Urothelium cell line (cell line): ENCODE measurements at regions not wholly inside any gene's neighbourhood (a gene's known extent, or its start where the extent isn't known, plus 50 kb on each side); places are given as distances from the start of the nearest gene placed in this dataset.

Experiments
- DNase-seq: peaks from one replicate; pipeline ENCODE4 v3.0.0; 2011; ENCODE audit warnings: low spot score, mixed read lengths
- FAIRE-seq: peaks from 2 replicates; lab custom pipeline; 2011; peaks lifted over from hg19 to GRCh38; lab: Jason Lieb, UNC

DNA sequence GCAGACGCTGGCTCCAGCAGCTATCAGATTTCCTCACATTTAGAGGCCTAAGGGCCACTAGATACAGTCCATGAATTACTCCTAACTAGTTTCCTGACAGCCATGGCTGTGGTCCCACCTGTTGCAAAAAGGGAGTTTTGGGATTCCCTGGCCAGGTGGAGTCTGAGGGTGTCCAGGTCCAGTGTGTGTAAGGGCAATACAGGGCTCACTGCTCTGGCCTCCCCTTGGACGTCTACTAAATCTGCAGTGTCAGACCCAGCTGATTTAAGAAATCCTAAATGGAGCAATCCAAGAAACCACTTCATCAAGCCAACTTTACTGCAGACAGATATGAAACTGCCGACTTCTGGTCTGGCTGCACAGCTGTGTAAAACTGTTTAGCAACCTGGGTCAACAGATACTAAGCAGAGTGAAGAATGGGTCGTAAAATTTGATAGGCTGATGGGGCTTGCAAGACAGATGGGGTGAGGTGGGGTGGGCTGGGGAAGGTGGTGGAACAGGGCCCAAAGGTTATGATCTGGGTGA lies 116.4 kb downstream of the GADD45G start:
- no peak for FAIRE-seq
- DNase-seq = no peak

DNA sequence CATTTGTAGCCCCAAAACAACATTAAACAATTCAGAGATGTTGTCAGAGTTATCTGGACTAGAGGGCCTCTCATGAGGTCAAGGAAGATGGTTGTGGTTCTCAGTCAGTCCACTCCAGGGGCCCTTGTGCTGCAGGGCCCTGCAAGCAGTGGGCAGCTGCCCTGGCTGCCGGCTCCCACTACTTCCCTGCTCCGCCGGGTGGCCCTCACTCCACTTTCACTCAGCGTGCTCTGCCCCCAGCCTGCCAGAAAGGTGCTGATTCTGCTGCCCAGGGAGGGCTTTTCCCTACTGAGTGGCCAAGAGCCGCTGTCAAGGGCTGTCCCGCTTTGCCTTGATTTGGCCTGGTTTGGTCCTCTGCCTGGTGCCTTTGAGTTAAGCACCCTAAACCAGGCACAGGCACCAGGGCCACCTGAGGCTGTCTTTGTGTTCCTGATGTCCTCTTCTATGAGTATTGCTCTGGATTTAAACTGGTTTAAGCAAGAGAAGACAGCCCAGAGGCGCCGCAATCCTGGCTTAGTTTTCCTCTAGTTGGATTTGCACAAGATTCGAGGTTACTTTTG lies 117.2 kb downstream of the GADD45G start:
- FAIRE-seq (no peak), DNase-seq (no peak)

DNA sequence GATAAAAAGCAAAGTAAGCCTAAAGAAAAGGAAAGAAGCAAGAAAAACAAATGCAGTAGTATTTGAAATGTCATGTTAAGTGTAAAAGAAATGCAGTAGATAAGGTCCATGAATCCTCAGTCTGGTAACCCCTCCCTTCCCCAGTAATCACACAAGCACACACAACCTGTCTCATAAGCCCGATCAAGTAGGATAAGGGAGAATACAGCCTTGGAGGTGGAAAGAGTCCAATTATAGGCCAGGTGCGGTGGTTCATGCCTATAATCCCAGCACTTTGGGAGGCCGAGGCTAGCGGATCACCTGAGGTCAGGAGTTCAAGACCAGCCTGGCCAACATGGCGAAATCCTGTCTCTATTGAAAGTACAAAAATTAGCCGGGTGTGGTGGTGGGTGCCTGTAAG lies 117.9 kb downstream of the GADD45G start:
- FAIRE-seq (no peak), DNase-seq (no peak)

DNA sequence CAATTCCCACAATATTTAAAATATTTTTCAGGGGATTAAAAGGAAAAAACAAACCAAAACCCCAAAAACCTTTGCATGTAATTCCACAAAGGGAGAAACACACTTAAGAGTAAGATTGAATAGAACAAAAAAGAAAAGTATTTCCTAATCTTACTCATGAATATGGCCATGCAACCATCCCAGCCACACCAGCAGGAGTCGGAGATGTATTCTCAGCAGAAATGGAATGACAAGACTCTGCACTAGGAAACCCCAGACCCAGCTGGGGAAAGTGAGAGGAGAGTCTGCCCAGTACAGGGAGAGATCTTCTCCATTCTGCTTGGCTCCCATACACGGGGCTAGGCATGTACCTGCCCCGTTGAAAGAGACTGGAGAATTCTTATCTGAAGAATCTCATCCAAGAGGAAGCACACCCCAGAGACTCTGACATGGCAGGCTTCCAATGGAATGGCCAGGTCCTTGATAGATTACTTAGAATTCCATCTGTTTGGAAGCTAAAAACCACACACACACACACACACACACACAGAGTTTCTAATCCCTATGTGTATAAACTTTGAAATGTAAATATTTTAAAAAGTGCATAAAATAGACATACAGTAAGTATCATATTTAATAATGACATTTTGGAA lies 118.8 kb downstream of the GADD45G start:
- FAIRE-seq = no peak
- no peak for DNase-seq

DNA sequence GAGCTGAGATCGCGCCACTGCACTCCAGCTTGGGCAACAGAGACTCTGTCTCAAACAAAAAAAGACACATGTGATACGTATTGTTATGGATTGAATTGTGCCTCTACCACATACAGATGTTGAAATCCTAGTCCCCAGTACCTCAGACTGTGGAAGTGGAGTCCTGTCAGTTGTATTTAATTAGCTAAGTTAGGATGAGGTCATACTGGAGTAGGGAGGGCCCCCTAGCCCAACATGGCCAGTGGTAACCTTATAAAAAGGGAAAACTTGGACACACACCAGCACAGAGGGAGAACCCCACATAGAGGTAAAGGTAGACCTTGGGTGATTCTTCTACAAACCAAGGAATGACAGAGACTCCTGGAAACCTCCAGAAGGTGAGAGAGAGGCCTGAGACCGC lies 119.8 kb downstream of the GADD45G start:
- DNase-seq (no peak), FAIRE-seq (no peak)

DNA sequence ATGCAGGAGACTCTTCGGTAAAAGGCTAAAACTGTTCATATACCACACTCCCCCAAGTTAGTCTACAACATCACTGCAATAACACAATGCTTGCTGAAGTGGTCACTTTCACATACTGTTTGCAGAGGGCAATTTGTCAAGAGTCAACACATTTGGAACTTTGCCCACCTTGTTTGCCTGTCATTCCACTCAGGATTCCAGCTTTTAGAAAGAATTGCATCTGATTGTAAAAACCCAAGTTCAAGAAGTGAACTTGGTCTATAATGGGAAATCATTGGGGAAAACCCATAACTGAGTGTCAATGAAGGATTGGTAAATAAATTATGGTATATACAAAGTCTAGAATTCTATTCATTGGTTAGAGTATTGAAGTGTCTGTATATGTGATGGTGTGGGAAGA lies 120.5 kb downstream of the GADD45G start:
- DNase-seq (no peak), FAIRE-seq (no peak)

DNA sequence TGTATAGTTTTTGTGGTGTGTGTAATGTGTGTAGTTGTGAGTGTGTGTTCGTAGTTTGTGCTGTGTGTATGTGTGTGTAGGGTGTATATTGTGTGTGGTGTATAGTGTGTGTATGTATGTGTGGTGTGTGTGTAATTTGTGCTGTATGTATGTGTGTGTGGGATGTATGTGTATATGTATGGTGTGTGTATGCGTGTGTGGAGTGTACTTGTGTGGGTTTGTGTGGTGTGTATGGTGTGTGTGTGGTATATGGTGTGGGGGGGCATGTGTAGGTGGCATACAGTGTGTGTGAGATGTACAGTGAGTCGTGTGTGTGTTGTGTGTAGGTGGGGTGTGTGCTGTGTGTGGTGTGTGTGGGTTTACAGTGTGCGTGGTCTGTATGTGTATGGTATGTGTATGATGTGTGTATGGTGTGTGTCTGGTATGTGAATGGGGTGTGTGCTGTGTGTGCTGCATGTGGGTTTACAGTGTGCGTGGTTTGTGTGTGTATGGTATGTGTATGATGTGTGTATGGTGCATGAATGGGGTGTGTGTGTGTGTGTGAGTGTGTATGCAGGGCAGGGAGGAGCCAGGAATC lies 125.2 kb downstream of the GADD45G start:
- DNase-seq = no peak
- FAIRE-seq = no peak

DNA sequence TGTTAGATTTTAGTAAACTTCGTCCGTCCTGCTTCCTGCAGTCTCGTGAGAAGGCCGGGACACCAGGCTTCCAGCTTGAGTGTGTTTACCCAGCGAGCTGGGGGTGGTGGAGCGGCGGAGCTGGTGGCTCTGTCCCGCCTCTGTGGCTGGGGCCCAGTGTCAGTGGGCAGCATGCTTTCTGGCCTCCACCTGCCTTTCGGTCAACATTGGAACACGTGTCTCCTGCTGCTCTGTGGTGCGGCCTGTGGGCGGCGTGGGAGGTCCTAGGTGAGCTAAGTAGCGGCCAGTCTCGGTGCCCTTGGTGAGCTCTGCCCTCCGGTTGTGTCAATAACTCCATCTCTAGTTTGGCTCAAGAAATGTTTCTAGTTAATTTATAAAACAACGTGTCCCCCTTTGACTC lies 125.9 kb downstream of the GADD45G start:
- FAIRE-seq (no peak), DNase-seq (no peak)

DNA sequence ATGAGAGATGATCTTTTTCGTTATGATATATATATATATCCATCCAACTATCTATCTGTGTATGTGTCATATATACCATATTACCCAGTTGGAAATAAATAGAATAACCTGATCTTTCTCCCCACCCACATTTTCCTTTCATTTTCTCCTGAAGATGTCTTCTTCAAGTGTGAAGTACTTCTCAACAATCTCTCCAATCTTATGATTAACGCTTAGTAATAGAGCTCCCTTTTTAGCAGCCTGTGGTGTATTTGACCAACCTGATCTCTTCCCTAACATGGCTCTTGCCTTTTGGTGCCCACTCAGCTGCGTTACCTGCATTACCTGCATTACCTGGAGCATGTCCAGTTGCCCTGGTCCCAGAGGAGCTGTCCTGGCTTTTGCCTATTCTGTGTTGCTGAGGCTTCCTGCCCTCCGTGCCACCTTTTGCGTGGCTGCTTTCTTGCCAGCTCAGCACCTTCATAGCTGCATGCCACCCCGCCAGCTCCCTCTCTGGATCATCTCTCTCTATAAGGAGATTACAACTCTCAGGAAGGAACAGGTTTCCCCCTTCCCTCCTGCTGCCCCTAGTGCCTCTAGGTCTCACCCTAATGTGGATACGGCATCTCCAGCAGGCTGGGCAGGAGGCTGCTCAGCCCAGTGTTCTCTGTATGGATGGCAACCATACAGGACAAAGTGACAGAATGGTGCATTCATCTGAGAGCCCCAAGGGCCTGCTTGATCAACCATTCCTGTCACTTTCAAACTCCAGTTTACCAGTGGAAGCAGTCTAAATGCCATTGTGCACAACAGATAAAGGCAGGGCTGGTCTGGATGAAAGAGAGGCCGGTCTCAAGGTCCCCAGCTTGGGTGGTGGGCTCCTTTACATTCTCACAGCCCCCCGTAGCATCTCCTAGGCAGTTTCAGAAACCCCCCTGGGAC lies 126.7 kb downstream of the GADD45G start:
- no peak for DNase-seq
- no peak for FAIRE-seq

DNA sequence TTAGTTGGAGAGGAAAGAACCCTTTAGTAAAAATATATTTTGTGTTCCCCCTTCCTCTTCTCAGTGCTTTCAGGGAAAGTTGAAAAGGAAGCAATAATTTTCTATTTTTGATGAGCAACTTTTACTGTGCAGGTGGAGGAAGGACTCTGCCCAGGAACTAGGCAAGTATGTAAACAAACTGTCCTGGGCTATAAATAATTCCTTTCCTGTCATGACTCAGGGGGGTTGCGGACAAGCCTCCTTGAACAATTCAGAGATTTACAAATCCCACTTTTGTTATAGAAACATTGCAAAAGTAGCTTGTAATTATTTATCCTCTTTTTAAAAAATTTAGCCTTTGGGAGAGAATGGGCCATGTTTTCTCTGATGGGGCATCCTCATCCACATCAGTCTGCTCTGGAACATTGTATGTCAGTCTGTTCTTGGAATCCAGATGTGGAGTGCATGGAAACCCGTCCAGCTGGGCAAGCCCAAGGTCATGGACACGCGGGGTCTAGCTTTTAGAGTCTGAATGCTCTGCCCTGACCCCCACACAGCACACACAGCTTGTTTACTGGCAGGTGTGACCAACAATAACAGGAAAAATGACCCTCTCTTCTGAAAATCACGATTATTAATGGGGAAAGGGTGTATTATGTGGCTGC lies 127.6 kb downstream of the GADD45G start:
- FAIRE-seq = no peak
- DNase-seq = peak; percentile 58

DNA sequence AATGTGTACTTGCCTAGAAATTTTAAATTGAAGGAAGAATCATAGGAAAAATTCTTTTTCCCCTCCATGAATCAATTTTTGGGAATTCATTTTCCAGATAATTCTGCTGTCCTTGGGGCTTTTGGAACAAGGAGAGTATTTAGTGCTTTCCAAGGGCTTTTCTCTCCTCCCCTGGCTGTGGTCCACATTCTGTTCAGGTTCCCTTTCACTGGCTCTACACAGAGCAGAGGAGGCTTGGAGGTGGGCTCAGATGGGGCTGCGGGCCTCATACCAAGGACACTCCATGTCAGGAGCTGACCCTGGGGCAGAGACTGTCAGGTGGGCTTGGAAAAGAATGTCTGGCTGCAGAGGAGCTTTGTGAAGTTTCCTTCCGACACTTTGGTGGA lies 128.1 kb downstream of the GADD45G start:
- DNase-seq (no peak), FAIRE-seq (no peak)

DNA sequence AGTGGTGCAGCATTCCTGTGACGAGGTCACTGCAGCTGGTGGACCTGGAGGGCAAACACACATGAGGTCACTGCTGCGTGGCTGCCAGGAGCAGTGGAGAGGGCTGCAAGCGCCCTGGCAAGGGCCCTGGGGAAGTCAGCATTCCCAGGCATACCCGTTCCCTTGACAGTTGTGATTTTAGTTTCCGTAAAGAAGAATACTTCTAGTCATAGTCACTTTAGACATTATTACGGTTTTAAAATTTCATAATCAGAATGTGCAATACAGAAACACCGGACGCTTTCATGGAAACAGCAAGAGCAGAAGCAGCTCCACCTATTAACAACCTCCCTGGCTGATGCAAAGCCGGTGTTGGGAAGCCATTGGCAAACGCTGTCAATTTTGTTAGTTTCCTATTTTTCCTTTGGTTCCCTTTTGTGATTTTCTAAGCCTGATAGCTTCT lies 129.8 kb downstream of the GADD45G start:
- DNase-seq = no peak
- FAIRE-seq = no peak

DNA sequence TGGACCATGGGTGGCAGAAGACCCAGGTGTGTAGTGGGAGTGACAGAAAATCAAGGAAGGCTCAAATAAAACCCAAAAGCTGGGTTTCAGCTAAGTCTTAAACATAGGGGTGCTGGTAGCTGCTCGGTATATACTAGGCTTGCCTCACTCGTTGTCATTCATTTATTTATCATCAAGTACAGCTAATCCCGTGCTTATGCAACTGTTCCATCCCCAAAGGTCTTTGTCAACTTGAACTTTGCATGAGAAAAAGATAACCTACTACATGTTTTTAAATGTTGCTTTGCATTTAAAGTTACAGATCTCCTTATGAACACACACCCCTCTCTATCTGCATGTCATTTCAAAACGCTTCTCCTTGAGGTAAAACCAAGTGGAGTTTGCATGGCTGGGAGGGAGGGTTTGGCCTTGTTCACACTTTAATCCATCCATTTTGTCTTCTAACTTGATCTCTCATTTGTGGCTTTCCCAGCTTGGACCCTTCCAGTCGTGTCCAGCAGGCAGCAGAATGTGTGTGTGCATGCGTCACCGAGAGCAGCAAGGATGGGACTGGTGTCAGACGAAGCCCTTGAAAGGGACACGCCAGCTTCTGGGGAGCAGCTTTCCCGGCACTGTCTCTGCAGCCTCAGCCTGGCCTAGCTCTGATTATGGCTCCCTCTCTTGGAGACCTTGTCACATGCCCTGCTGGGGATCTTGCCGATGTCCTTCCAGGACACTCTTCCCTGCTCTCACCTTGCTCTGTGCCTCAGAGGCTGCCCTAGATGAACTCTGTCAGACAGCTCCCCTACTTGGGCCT lies 133.5 kb downstream of the GADD45G start:
- FAIRE-seq (no peak), DNase-seq (no peak)

DNA sequence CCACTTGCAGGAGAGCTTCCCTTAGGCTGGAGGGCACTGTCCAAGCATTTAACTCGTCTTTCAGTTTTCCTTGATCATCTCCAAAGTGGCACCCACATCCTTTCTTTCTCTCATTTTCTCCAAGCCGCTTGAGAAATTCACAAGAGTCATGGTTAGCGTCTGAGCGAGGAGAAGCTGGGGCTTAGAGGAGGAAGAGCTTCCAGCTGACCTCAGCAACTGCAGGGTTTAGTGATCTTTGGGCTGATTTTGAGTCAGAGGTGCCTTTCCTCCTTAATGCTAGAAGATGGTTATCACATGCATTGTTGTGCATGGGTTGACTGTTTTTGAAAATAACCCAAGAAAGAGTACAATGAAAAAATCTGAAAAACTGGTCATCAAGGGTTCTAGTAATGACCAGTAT lies 134.7 kb downstream of the GADD45G start:
- DNase-seq (no peak), FAIRE-seq (no peak)

DNA sequence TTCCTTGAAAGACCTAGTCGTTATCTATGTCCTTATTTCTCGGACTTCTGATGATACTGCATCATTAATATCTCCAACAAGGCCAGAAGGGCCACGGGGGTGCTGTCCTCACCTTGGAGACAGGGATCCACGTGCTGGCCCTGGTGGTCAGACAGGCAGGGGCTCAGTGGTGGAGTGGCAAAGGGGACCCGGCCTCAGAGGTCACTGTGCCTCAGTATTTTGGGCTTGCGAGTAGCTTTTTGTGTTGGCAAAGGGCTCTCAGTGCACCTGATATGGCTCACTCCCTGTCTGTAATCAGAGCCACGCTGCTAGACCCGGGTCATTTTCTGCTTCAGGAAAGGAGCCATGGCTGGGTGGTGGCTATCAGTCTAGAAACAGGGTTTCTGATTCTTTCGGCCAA lies 135.1 kb downstream of the GADD45G start:
- DNase-seq = no peak
- no peak for FAIRE-seq

DNA sequence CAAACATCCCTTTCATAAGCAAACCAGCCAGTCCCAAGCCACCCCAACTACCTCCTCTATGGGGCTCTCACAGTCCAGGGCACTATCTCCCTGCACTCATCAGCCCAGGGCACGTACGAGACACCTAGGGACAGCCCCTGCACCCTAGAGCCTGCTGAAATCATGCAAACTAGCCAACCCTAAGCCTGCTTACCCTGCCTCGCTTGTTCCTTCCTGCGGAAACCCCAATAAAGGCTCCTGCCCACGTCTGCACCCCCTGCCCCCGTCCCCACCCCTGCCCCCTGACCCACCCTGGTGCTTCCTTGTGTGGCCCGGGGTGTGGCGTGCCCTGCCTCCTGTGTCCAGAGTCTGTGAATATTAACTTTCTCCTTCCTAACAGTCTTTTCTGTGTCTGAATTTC lies 135.9 kb downstream of the GADD45G start:
- no peak for FAIRE-seq

DNA sequence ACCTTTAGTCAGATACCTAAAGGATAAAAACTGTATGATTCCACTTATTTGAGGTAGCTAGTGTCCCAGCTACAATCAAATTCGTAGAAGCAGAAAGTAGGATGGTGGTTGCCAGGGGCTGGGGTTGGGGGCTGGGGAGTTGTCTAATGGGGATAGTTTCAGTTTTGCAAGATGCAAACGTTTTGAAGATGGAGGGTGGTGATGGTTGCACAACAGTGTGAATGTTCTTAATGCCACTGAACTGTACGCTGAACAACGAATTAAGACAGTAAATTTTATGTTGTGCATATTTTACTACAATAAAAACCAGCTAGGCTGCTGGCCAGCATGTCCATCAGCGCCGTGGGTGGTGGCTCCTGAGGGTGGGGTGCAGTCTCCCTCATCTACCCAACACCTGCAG lies 137.8 kb downstream of the GADD45G start:
- DNase-seq (no peak), FAIRE-seq (no peak)

More for the DNA sequence above, 135.9 kb downstream of the GADD45G start:
- no peak for DNase-seq

DNA sequence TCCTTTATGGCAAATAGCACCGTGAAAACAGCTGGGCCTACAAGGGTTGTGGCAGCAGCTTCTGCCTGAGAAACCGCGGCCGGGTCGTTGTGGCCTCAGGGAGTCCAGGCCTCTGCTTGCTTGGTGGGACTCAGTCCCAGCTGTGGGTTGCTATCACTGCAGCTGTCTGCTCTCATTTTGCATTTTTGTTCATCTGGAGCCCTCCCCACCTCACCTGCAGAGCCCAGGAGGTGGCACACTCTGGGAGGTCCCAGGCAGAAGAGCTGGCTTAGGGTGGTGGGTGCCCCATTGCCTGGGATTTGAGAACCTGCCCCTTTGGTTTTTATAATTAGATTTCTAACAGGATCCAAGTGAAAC lies 138.4 kb downstream of the GADD45G start:
- FAIRE-seq = no peak
- no peak for DNase-seq

DNA sequence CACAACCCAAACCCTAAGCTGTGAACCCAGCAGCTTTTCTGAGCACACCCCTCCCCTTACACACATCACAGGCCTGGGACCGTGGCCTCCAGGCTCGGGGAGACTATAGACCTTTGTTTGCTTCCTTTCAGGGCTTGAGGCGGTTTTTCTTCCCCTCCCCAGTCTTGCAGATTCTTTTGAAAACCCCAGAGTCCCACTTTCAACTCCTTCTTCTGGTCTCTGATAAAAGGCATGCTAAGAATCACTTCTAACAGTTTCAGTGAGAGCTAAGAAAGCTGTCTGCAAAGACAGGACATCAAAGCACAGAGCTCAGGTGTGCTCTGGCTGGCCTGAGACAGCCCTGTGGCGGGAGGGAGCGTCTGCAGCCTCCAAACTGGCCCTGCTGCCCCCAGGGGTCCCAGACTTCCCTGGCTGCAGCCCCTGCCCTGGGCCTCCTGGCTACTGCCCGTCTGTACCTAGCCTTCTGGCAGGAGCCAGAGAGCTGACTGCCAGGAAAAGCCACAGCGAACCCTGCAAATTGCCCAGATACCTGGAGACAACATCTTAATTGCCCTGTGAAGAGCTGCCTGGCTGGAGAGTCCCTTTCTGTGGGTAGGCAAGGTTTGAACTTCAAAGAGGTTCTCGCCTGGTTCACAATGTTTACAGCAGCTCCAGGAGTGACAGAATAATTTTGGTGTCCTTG lies 138.9 kb downstream of the GADD45G start:
- DNase-seq (no peak), FAIRE-seq (no peak)

DNA sequence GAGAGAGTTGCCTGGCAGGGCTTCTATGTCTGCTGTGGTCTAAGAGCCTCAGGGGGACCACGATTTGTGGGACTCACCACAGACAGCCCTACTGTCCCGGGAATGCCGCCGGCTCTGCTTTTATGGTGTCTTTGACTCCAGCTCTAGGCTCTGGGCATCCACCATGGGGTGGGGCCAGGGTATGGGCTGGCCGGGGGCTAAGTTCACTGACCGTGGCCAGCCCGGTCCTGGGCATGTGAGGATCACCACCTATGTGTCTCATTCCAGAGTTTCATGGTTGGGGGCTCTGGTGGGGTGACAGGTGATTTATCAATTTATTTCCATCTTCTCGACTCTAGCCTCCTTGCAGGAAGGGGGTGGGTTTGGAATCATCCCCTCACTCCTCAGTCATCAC lies 139.4 kb downstream of the GADD45G start:
- DNase-seq (no peak), FAIRE-seq (no peak)
